Kidney (tissue), 13 donors: ENCODE measurements at regions not wholly inside any gene's neighbourhood (a gene's known extent, or its start where the extent isn't known, plus 50 kb on each side); places are given as distances from the start of the nearest gene placed in this dataset.
A peak's percentile ranks its signal among the peaks of the same experiment; 100 is the strongest.

ENCODE experiments used
- DNase-seq, 5 donors: peaks; one replicate each; pipeline ENCODE4 v3.0.0-alpha.2; 2013 to 2020
- FAIRE-seq: peaks from 2 replicates; lab custom pipeline; 2012; peaks lifted over from hg19 to GRCh38; lab: Jason Lieb, UNC
- H3K27ac ChIP-seq, 2 donors: one replicate each; pipeline ENCODE4 v1.7.0; 2013; ENCODE audit warnings: low read depth in 2 of 2, low read length in 2 of 2, inconsistent platforms in 1 of 2
- H3K27me3 ChIP-seq: one replicate; pipeline ENCODE4 v1.7.1; 2013; ENCODE audit warnings: low read length, inconsistent platforms; ENCODE audit not compliant: control insufficient read depth, insufficient read depth
- H3K36me3 ChIP-seq, 3 donors: one replicate each; pipeline versions ENCODE4 v1.7.0 to v1.7.1; 2013; ENCODE audit warnings: low read length in 3 of 3, control low read depth in 1 of 3, inconsistent platforms in 1 of 3; ENCODE audit not compliant: insufficient read depth in 3 of 3, control insufficient read depth in 2 of 3
- H3K4me1 ChIP-seq, 3 donors: one replicate each; pipeline versions ENCODE4 v1.7.0 to v1.7.1; 2013; ENCODE audit warnings: low read length in 3 of 3, inconsistent platforms in 1 of 3, low read depth in 1 of 3; ENCODE audit not compliant: control insufficient read depth in 2 of 3, insufficient read depth in 2 of 3
- H3K4me3 ChIP-seq, 3 donors: one replicate each; pipeline versions ENCODE4 v1.7.0 to v1.8.1; 2013; ENCODE audit warnings: low read length in 3 of 3, control low read depth in 1 of 3, inconsistent platforms in 1 of 3
- H3K9ac ChIP-seq, 3 donors: one replicate each; pipeline versions ENCODE4 v1.7.0 to v1.7.1; 2013; ENCODE audit warnings: low read length in 3 of 3, control low read depth in 1 of 3, inconsistent platforms in 1 of 3
- H3K9me3 ChIP-seq, 3 donors: one replicate each; pipeline versions ENCODE4 v1.7.0 to v1.7.1; 2013; ENCODE audit warnings: low read length in 3 of 3, control low read depth in 1 of 3, inconsistent platforms in 1 of 3; ENCODE audit not compliant: control insufficient read depth in 2 of 3, insufficient read depth in 1 of 3
- CTCF ChIP-seq: IDR thresholded peaks from 3 replicates; pipeline ENCODE4 v1.5.1; 2012; ENCODE audit warnings: mild to moderate bottlenecking, moderate library complexity, borderline replicate concordance; ENCODE audit not compliant: insufficient read depth; ENCODE audit errors: extremely low read depth
- intact Hi-C: fragments of 100-400 bp; cut with DNase I; formaldehyde crosslinking; loops from one replicate; pipeline ENCODE4 v1.11.1; 2022
- donor health status: control.
- donor health status: control.
- donor health status: control.
- donor health status: control.
- donor health status: control.
- donor health status: DM: yes; HTN: yes; CAD: no.
- donor health status: Normal renal cell carcinoma (clear cell type).

- intact Hi-C loops, result no loop called here
- no peak overlapping the region for H3K9ac ChIP-seq
- DNase-seq (no peak), FAIRE-seq (no peak)
- no peaks in the 10 kb centered on the region for H3K36me3 ChIP-seq
- no peak for TF ChIP-seq CTCF
- H3K27ac ChIP-seq, result no peak overlapping the region
- no peak overlapping the region for H3K4me3 ChIP-seq
- H3K4me1 ChIP-seq, result no peaks in the 10 kb centered on the region
- H3K9me3 ChIP-seq, result no peaks in the 10 kb centered on the region
- no peaks in the 10 kb centered on the region for H3K27me3 ChIP-seq
These were observed 59.9 kb upstream of the DPH6 start for GRCh38 chr15:35605764-35606449.

DNA sequence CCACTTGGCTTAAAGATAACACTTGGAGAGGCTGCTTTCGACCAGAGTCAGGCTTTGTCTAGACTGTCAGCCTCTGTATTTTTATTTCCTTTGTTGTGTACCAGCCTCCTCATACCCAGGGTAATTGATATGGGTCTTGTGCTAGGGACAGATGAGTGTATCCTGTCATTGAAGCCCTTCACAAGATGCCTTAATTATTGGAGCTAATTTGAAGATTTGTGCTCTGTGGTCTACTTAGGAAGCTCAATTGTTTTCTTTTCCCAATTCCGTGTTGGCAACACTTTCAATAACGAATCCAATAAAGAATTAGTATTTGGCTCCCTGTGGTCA is 60.5 kb upstream of the DPH6 start:
- TF ChIP-seq CTCF, result no peak
- no peaks in the 10 kb centered on the region for H3K9me3 ChIP-seq
- FAIRE-seq (no peak), DNase-seq (peak in 1 of 5 donors; percentile 8)
- intact Hi-C loops, result no loop called here
- H3K27ac ChIP-seq, result no peak overlapping the region
- no peak overlapping the region for H3K4me3 ChIP-seq
- no peaks in the 10 kb centered on the region for H3K4me1 ChIP-seq
- no peaks in the 10 kb centered on the region for H3K36me3 ChIP-seq
- no peak overlapping the region for H3K9ac ChIP-seq
- no peaks in the 10 kb centered on the region for H3K27me3 ChIP-seq

DNA sequence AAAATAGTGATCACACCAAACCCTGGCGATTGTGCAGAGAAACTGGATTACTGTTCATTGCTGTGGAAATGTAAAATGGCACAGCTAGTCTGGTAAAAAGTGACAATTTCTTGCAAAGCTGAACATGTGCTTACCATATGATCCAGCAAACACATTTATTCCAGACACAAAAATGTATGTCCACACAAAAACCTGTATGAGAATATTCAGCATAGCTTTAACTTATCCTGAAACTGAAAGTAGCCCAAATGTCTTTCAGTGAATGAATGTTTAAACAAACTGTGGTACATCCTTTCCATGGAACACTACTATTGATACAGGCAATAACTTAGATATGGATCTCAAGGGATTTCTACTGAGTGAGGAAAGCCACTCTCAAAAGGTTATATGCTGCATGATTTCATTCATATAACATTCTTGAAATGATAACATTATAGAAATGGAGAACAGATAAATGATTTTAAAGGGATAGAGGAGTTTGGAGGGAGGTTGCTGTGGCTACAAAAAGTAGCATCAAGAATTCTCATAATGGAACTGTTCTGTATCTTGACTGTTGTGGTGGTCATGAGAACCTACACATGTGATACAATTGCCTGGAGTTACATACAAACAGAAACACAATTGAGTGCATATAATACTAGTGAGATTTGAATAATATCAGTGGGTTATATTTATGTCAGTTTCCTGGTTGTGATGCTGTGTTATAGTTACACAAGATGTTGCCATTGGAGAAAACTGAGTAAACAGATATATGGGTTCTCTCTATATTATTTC is 70.7 kb upstream of the DPH6 start:
- Histone ChIP-seq H3K4me3 (no peak overlapping the region), H3K36me3 (no peaks in the 10 kb centered on the region), H3K4me1 (no peaks in the 10 kb centered on the region), H3K9me3 (no peaks in the 10 kb centered on the region), H3K27ac (no peak overlapping the region), H3K9ac (no peak overlapping the region), H3K27me3 (no peaks in the 10 kb centered on the region)
- intact Hi-C loops, result no loop called here
- FAIRE-seq (no peak), DNase-seq (no peak)
- TF ChIP-seq CTCF, result no peak
